ENCODE measurements at regions not wholly inside any gene's neighbourhood (a gene's known extent, or its start where the extent isn't known, plus 50 kb on each side); places are given as distances from the start of the nearest gene placed in this dataset.

DNA sequence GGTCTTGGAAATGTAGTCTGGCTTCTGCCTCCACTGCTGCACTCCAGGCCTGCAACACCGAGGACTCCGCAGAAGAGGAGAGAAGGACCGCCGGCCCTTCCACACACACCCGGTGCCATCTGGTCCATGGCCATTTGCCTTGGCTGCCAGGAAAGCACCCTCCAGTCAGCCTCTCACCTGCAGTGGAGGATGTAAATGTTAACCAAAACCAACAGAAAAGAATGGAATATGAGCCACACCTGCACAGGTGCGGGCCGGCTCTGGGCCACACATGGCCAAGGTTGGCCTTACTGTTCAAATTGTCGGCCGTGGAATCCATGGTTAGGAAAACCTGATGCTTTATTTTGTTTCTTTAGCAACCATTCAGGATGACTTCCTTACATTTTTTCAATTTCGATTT is 178.3 kb upstream of the C2CD4B start:
- Histone ChIP-seq H4K20me1 (ENCODE audit: control insufficient read depth, extremely low read depth, insufficient read depth, low read length) (no peaks in the 10 kb centered on the region), H3K9ac (ENCODE audit: control insufficient read depth, extremely low read depth, insufficient read depth, low read length) (no peak overlapping the region), H3K9me3 (ENCODE audit: control insufficient read depth, low read depth, low read length) (no peaks in the 10 kb centered on the region), H3K36me3 (ENCODE audit: control insufficient read depth in 2 of 2, extremely low read depth in 1 of 2, insufficient read depth in 2 of 2, low read length in 2 of 2) (no peaks in the 10 kb centered on the region), H3K4me2 (ENCODE audit: control insufficient read depth, extremely low read depth, insufficient read depth, low read depth, low read length) (no peak overlapping the region), H3K27me3 (ENCODE audit: control insufficient read depth, extremely low read depth, insufficient read depth, low read length) (no peaks in the 10 kb centered on the region), H3K4me1 (ENCODE audit: control insufficient read depth, extremely low read depth, insufficient read depth, low read length) (peaks cover under 1% of the 10 kb centered on the region), H2AFZ (ENCODE audit: control insufficient read depth, low read length) (no peak overlapping the region), H3K9me1 (ENCODE audit: control insufficient read depth, extremely low read depth, insufficient read depth, low read length) (no peaks in the 10 kb centered on the region), H3K27ac (ENCODE audit: control insufficient read depth, insufficient read depth, low read length) (no peak overlapping the region), H3K4me3 (ENCODE audit: control insufficient read depth in 2 of 3, extremely low read depth in 1 of 3, insufficient read depth in 2 of 3, low read depth in 1 of 3, low read length in 3 of 3) (no peak overlapping the region), H3K79me2 (ENCODE audit: control insufficient read depth, insufficient read depth, low read length) (no peaks in the 10 kb centered on the region)
- dilution Hi-C loops (cut with MboI; ENCODE audit: extremely low pct_ligation_motif_present, low sequenced_read_pairs) = no loop called here
- DNase-seq (ENCODE audit: low read depth, low spot score) (no peak), FAIRE-seq (no peak)
- TF ChIP-seq, protein P1, sequence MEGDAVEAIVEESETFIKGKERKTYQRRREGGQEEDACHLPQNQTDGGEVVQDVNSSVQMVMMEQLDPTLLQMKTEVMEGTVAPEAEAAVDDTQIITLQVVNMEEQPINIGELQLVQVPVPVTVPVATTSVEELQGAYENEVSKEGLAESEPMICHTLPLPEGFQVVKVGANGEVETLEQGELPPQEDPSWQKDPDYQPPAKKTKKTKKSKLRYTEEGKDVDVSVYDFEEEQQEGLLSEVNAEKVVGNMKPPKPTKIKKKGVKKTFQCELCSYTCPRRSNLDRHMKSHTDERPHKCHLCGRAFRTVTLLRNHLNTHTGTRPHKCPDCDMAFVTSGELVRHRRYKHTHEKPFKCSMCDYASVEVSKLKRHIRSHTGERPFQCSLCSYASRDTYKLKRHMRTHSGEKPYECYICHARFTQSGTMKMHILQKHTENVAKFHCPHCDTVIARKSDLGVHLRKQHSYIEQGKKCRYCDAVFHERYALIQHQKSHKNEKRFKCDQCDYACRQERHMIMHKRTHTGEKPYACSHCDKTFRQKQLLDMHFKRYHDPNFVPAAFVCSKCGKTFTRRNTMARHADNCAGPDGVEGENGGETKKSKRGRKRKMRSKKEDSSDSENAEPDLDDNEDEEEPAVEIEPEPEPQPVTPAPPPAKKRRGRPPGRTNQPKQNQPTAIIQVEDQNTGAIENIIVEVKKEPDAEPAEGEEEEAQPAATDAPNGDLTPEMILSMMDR (optimal IDR thresholded peaks at IDR 0.05 in 1 of 3, IDR thresholded peaks at IDR 0.05 in 1 of 3, conservative IDR thresholded peaks at IDR 0.05 in 1 of 3; ENCODE audit: extremely low read depth in 1 of 3, insufficient read depth in 2 of 3, low read length in 3 of 3) = no peak
- TF ChIP-seq EZH2 (IDR thresholded peaks at IDR 0.05; ENCODE audit: low read length) = no peak

GRCh38 chr15:62344806-62345539 is 179.9 kb upstream of the C2CD4B start:
- no peak overlapping the region for H3K27ac ChIP-seq (ENCODE audit: control insufficient read depth, insufficient read depth, low read length)
- DNase-seq (ENCODE audit: low read depth, low spot score) (peak; percentile 19), FAIRE-seq (peak; percentile 84)
- peak overlapping the region; percentile 56 for H3K4me2 ChIP-seq (ENCODE audit: control insufficient read depth, extremely low read depth, insufficient read depth, low read depth, low read length)
- H3K4me3 ChIP-seq (ENCODE audit: control insufficient read depth in 2 of 3, extremely low read depth in 1 of 3, insufficient read depth in 2 of 3, low read depth in 1 of 3, low read length in 3 of 3) = peak overlapping the region in 1 of 3 experiments; percentile 18
- H3K4me1 ChIP-seq (ENCODE audit: control insufficient read depth, extremely low read depth, insufficient read depth, low read length) = no peaks in the 10 kb centered on the region
- dilution Hi-C loops (cut with MboI; ENCODE audit: extremely low pct_ligation_motif_present, low sequenced_read_pairs) = no loop called here
- H4K20me1 ChIP-seq (ENCODE audit: control insufficient read depth, extremely low read depth, insufficient read depth, low read length) = no peaks in the 10 kb centered on the region
- no peaks in the 10 kb centered on the region for H3K27me3 ChIP-seq (ENCODE audit: control insufficient read depth, extremely low read depth, insufficient read depth, low read length)
- no peak overlapping the region for H3K9ac ChIP-seq (ENCODE audit: control insufficient read depth, extremely low read depth, insufficient read depth, low read length)
- H3K9me3 ChIP-seq (ENCODE audit: control insufficient read depth, low read depth, low read length) = no peaks in the 10 kb centered on the region
- H3K9me1 ChIP-seq (ENCODE audit: control insufficient read depth, extremely low read depth, insufficient read depth, low read length) = no peaks in the 10 kb centered on the region
- H2AFZ ChIP-seq (ENCODE audit: control insufficient read depth, low read length) = no peak overlapping the region
- H3K79me2 ChIP-seq (ENCODE audit: control insufficient read depth, insufficient read depth, low read length) = no peaks in the 10 kb centered on the region
- TF ChIP-seq, protein P1 (optimal IDR thresholded peaks at IDR 0.05 in 1 of 3, IDR thresholded peaks at IDR 0.05 in 1 of 3, conservative IDR thresholded peaks at IDR 0.05 in 1 of 3; ENCODE audit: extremely low read depth in 1 of 3, insufficient read depth in 2 of 3, low read length in 3 of 3) = peak; percentile 85 to 91 (median 85)
- no peak for TF ChIP-seq EZH2 (IDR thresholded peaks at IDR 0.05; ENCODE audit: low read length)
- H3K36me3 ChIP-seq (ENCODE audit: control insufficient read depth in 2 of 2, extremely low read depth in 1 of 2, insufficient read depth in 2 of 2, low read length in 2 of 2) = no peaks in the 10 kb centered on the region

Data from keratinocyte (primary cell).